ENCODE measurements at regions not wholly inside any gene's neighbourhood (a gene's known extent, or its start where the extent isn't known, plus 50 kb on each side); places are given as distances from the start of the nearest gene placed in this dataset.
A peak's percentile ranks its signal among the peaks of the same experiment; 100 is the strongest.

DNA sequence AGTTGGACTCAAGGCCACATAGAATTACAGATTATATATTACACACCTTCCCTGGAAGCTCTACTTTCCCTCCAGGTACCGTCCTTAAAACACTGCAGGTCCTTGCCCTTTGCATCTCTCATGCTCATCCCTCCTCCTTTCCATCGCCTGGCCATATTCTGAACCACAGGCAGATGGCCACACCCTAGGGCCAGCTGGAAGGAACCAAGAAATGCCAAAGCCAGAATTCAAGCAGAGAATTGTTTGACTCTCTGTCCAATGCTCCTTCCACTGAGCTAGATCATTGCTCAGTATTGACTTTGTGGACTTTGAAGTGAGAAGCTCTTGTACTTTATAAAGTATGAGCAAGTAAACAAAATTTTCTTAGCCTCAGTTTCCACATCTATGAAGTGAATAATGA is 170.3 kb upstream of the SLC24A5 start:
- DNase-seq: no peak

DNA sequence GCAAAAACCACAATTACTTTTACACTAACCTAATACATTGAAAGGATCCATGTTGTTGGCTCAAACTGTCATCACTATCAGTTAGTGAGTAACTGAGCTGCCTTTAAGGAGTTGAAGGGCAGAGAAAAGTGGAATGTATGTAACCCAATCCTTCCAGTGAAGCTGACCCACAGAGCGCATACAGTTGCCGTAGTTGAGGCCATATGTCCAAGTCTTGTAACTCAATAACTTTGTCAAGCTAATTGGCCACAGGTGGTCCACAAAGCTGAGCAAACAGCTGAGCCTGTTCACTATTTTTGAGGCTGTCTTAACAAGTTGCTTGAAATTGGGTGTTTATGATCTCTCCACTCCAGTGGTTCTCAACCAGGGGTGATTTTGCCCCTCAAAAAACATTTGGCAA is 169.0 kb upstream of the SLC24A5 start:
- DNase-seq: no peak

- DNase-seq: no peak
Observed at GRCh38 chr15:47954196-47954595, 166.6 kb upstream of the SLC24A5 start.

- no peak for DNase-seq
Observed at GRCh38 chr15:47955021-47955420, 165.8 kb upstream of the SLC24A5 start.

- no peak for DNase-seq
Observed at GRCh38 chr15:47959617-47960413, 161.0 kb upstream of the SLC24A5 start.

DNA sequence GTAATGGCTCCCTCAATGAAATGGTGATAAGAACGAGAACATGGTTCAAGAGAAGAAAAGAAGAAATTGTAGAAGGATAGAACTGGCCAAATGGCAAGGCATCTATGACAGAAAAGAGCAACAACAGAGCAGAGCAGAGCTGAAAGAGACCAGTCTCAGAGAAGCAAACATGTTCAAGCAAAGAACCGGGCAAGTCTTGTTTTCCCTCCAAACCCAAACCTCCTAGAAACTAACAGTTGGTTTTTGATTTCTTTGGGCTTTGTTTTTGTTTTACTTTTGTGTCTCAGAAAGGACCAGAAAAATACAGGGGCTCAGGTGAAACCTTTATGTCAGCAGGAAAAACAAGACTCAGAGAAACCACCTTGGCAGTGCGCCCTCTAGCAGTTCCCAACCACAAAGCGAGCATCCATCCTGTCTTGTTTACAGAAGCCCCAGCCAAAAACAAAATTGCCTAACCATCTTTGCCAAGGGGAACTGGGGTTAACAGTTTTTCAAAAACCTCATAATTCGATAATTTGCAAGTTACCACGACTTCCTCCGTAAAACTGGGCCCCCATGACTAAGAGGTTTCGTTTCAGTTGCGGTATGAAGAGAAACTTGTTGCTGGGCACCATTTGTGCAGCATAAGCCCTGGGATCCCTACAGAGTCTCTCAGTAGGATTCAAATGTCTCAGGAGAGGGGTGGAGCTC is 159.2 kb upstream of the SLC24A5 start:
- DNase-seq: no peak

GRCh38 chr15:47963265-47963664 is 157.5 kb upstream of the SLC24A5 start:
- no peak for DNase-seq

DNA sequence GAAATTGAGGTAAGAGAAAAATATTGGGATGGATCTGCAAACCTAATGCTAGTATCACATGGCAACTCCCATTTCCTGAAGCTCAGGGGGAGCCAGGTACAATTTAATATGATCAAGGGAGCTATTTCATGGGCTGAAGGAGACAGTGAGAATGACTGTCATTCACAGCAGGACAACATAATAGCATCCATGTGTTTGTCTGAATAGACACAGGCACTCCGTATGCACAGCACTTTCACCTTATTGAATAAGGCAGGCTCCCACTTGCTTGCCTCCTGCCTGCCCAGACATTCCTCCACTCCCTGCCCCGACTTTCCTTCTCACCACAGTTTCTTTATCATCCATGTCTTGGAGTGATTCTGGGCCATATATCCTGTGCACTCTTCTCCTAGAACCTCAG is 156.6 kb upstream of the SLC24A5 start:
- no peak for DNase-seq

- DNase-seq: no peak
Observed at GRCh38 chr15:47965297-47965696, 155.5 kb upstream of the SLC24A5 start.

- DNase-seq: no peak
Observed at GRCh38 chr15:47968593-47968992, 152.2 kb upstream of the SLC24A5 start.

- DNase-seq: no peak
Observed at GRCh38 chr15:47971637-47972036, 149.2 kb upstream of the SLC24A5 start.

DNA sequence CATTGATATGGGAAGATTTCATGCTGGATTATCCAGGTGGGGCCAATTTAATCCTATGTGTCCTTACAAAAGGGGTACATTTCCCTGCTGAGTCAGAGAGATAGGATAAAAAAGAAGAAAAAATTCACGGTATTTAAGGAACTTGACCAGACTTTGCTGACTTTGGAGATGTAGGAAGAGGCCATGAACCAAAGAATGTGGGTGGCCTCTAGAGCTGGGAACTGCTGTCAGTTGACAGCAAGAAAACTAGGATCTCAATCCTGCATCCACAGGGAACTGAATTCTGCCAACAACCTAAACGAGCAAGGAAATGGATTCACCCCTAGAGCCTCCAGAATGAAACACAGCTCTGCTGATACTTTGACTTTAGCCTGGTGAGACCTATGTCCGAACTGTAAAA is 148.1 kb upstream of the SLC24A5 start:
- no peak for DNase-seq

GRCh38 chr15:47974724-47975123 is 146.1 kb upstream of the SLC24A5 start:
- DNase-seq: no peak

DNA sequence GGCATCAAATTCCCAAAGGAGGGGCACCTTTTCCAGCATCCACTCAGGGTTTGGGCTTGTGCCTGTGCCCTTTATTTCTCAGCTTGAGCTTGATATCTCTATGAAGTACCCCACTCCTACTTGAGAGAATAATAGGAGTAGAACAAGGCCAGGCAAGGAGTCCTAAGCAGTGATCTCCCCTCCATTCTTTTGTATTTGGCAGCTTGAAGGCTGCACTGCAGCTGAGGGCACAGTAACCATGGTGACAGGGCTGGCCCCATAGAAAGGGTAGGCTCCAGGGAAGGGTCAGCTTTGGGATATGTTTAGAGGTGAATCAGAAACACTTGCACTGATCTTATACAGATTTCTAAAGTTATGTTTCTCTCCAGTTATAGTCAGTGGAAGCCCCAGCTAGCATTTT is 145.4 kb upstream of the SLC24A5 start:
- DNase-seq: no peak

GRCh38 chr15:47983533-47983932 is 137.3 kb upstream of the SLC24A5 start:
- peak; percentile 3 for DNase-seq

- no peak for DNase-seq
Observed at GRCh38 chr15:47985568-47985967, 135.2 kb upstream of the SLC24A5 start.

GRCh38 chr15:47987461-47987860 is 133.3 kb upstream of the SLC24A5 start:
- no peak for DNase-seq

DNA sequence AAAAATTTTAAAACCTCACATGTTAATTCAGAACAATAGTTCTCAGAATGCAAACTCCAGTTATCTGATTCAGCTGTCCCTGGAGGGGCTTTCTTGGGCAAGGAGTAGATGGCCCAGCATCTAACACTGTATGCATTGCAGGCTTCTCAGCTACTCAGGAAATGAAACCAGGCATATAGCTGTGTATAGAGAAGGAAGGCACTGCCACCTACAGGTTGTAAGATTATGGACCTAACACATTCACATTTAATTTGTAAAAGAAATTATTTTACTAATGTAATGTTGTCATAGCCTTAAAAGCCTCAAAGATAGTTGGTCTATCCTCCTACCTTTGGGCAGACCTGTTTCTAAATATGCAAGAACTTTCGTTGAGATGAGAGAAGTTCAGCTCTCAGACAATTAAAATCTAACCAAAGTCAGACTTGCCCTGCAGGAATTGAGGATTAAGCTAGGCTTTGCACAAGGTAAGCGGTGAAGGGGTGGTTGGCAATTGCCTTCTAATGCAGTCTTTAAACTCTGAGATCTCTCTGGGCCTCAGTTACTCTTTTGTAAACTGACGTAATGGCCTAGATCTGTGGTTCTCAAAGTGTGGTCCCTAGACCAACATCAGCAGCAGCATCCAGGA is 132.8 kb upstream of the SLC24A5 start:
- DNase-seq: peak; percentile 79

DNA sequence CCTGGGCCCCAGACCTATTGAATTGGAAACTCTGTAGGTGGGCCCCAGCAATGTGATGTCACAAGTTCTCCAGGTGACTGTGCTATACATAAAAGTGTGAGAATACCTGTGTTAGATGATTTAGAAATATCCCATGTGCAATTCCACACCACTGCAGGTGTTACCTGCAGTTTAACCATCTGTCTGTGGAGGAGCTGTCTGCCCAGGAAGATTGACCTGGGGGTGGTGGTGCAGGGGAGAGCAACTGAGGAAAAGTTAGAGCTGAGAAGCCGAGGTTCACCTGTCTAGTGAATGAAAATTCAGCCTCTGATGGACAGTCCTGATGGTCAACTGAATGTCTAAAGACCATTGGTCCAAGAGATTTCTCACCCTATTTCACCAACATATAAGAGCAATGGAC is 132.2 kb upstream of the SLC24A5 start:
- no peak for DNase-seq

DNA sequence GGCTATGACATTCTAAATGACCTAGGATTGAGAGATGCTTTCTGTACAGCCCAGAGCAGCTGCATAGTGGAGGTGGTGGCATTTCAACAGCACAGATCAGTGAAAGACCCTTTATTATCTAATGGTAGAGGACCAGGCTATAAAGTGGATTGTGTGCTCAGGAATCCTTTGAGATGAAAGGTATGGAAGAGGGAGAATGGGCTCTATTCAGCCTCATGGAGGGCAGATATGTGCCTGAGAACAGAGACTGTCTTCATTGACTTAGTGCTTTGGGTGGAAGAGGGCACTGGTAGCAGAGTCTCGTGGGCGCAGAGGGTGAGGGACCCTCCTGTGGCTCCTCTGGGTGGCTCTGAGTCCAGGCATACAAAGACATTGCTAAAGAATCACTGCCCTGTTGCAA is 130.0 kb upstream of the SLC24A5 start:
- DNase-seq: no peak

GRCh38 chr15:47991357-47991756 is 129.4 kb upstream of the SLC24A5 start:
- no peak for DNase-seq

GRCh38 chr15:47993051-47993450 is 127.7 kb upstream of the SLC24A5 start:
- DNase-seq: no peak

DNA sequence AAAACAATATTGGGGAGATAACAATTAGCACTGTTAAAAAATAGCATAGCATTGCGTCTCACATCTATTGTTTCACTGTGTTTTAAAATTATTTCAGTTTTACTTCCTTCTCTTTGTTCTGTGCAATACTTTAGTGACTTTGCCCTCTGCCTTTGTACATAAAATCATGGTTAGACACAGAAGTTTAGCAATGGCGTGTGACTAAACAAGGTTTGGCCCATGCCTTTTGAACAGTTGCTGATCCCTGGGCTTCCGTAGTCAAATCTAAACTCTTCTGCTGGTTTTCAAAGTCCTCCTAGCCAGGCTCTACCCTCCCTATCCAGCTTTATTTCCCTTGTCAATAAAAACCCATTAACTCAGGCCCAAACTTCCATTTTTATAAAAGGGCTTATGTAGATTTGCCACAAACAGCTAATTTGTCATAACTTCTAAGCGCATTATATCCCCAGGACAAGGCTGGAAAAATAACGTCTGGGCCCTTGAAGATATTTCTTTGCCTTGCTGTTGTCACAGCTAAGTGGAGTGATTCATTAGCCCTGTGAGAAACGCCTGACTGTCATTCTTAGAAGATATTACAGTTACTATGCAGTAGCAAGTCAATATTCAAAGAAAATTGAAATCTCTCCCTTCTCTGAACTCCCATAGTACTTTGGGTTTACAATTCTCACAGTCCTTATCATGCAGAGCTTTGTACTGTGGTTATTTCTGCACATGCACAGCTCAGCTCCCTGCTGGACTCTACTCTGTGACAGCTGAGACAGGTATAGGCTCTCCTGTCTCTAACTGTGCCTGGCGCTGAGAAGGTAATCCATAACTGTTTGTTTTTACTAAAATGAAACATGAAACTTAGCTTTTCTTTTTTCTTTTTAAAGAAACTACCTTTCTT is 123.4 kb upstream of the SLC24A5 start:
- no peak for DNase-seq

All from dermis blood vessel endothelial cell (primary cell).